Activated CD4-positive, CD25-positive, alpha-beta regulatory T cell treated with anti-CD3 and anti-CD28 coated beads, Interleukin-2, amount 50 U/mL, for 16 hours (primary cell): ENCODE measurements at regions not wholly inside any gene's neighbourhood (a gene's known extent, or its start where the extent isn't known, plus 50 kb on each side); places are given as distances from the start of the nearest gene placed in this dataset.
"Not testable (repeated sequence)": the region's sequence is repeated elsewhere in the genome, so short reads cannot be mapped to it uniquely, and the experiment has no call there.

Experiments
- DNase-seq: peaks from one replicate; pipeline ENCODE4 v3.0.0-alpha.2; 2020; ENCODE audit warnings: low read depth, low spot score

- DNase-seq: no peak
These were observed 102.0 kb upstream of the PWP1 start for GRCh38 chr12:107583551-107583950.

DNA sequence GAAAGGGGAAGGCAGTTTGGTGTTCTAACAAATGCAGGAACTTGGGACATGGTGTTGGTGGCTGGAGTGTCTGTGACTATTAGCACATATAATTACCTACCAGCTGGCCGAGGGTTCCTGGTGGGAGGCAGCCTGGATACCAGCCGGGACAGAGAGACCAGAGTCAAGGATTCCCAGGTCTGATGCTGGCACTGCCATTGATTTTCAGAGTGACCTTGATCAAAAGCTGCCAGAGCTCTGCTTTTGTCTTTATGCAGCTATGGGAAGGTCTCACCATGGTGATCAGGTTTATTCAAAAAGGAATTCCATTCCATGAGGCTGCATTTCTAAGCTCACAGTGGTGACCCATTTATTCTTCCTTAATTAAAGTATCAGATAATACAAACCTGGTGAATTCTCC, 101.0 kb upstream of the PWP1 start:
- no peak for DNase-seq

DNA sequence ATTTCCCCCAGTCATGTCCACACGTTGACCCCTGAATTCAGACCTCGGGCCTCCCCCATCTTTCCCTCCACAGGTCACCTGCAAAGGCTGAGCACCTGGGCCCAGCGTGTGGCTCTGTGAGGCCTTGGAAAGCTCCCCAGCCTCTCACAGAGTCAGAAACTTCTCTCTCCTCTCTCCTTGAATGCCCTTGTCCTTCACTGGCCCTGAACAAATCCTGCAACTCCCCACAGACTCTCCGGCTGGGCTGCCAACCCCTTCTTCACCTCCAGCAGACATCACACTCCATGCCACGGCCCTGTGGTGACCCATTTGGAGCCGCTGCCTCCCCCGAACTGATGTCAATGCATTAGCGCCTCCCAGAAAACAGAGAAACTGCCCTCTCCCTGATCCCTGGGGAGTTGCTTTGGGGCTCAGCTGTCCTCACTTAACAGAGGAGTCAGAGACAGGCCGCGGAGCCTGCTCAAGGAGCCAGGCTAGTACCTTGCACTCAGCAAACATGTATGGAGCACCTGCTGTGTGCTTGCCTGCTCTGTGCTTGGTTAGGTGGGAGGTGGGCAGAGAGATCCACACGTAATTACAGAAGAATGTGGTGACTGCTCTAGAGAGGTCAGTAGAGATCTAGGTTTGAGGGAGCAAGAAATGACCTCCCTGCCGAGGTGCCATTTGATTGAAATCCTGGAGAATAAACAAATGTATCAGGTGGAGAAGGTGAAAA, 99.2 kb upstream of the PWP1 start:
- DNase-seq: no peak

GRCh38 chr12:107590413-107590812, 95.2 kb upstream of the PWP1 start:
- DNase-seq: no peak

- no peak for DNase-seq
These were observed 94.7 kb upstream of the PWP1 start for GRCh38 chr12:107590814-107591375.

- DNase-seq: no peak
These were observed 91.8 kb upstream of the PWP1 start for GRCh38 chr12:107593713-107594381.

- DNase-seq: no peak
These were observed 90.6 kb upstream of the PWP1 start for GRCh38 chr12:107594995-107595394.

GRCh38 chr12:107597695-107598410, 87.7 kb upstream of the PWP1 start:
- DNase-seq: no peak

DNA sequence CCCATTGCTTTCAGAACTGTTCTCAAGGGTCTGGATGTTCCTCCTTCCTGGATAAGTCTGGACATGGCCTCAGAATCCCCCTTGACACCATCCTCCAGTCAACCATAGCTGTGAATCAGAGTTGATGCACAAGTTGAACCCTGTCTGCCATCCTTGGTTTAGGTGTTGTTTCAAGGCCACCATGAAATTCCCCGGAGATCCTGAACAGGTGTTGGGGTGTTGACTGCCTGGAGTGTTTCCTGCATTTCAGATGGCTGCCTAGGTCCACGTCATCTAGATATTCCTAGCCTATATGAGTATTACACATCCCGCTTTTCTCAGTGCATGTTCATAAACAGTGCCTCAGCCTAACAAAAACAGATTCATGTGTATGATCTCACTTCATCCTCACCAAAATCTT, 86.7 kb upstream of the PWP1 start:
- DNase-seq: no peak

DNA sequence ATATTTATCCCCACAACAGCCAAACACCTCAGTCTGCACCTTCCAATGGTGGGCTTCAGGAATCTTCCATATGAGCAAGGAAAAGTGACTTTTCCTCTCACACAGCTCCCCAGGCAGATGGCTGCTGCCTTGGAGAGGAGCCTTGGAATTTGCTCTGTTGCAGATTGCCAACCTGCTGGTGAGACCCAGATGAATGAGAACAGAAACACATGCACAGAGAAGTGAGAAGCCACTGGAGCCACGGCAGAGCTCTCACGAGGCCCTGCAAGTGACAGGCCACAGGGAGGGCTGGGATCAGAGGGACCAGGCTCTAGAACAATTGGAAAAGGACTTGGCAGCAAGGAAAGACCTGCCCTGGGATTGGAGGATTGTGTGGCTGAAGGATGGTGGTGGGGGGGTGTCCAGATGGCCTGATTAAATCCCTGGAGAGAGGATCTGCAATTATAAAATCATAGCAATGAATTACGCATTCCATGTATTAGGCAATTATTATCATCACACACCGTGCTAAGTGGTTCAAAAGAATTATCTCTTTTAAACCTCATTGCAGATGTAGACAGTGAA, 84.9 kb upstream of the PWP1 start:
- DNase-seq: no peak

DNA sequence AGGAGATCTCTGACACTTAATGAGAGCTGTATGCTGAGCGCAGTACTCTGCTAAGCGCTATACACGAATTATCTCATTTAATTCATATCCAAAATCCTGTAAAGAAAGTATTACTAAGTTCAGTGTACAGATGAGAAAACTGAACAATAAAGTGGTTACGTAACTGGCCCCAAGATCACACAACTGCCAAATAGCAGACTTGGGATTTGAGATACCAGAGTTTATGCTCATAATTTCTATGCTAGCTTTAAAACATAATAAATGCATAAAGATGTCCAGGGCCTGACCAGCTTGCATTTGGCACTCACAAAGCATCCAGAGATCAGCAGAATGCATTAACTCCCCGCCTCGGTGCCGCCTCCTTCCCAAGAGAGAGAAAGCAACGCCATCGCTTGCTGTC, 83.2 kb upstream of the PWP1 start:
- no peak for DNase-seq

GRCh38 chr12:107605293-107605692, 80.3 kb upstream of the PWP1 start:
- no peak for DNase-seq

DNA sequence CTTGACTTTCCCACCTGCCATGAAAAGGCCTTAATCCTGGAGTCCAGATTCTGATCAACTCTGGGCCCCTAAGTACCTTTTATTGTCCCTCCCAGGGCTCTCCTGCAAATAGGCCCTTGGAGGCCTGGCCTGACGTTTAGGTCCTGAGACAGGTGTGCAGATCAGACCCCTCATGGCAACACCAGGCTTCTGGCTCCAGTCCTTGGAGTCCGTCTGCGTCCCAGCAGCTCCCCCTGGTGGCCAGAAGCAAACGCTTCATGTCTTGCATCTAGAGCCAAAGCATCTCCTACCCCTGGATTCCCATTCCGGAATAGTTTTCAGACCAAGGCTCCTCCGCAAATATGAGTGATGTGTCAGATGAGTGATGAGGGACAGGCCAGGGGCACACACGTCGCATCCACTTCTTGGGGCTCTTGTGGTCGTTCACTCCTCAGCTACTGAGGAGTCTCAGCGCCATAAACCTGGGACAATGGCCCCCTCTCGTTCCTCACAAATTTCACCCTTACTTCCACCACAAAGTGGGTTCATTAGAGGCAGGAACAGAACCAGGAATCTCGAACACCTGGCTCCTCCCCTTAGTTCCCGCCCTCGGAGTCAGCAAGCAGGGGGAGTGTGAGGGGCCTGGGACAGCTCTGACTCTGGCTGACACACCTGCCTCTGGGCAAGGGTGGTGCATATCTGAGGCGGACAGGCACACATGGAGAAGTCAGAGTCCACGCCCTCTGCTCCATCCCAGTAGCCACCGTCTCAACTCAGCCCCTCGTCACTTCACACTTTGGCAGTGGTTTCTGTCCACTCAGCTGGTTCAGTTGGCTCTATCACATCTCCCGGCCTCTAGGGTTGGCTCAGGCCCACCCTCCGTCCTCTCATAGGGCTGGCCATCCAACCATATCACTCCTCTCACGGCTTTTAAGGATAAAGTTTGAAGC, 77.9 kb upstream of the PWP1 start:
- DNase-seq: peak; percentile 62

GRCh38 chr12:107608779-107609178, 76.8 kb upstream of the PWP1 start:
- DNase-seq: not testable (repeated sequence)

DNA sequence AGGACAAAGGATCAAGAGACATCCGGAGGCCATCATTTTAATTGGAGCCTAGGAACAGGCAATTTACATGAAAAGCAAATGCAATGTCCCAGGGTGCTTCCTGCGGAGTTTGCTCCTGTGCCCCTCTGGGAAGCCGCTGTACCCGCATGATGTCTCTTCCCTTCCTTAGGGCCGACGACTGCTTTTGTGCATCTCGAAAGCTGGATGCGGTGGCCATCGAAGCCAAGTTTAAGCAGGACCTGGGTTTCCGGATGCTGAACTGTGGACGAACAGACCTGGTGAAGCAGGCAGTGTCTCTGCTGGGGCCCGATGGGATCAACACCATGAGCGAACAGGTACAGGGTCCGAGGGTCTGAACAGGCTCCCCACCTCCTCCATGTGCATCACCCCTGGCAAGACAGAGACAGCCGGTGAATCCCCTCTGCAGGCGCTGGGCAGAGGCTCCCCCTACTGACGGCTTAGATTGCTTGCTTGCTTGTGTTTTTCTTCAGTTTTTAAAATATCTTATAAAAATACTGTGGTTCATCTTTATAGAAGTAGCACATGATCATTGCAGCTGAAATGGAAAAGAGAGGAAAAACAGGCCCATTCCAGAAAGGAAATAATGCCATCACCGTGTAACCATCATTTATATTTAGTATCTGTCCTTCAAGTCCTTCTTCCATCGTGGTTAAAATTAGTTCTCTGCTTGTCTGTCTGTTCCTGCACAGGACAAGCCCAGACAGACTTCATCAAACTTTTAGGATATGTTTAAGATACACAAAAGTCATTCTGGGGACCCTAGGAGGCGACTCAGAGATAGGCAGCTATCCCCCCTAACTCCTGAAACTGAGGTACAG, 75.4 kb upstream of the PWP1 start:
- DNase-seq: no peak

- no peak for DNase-seq
These were observed 73.1 kb upstream of the PWP1 start for GRCh38 chr12:107612508-107612907.

- no peak for DNase-seq
These were observed 68.7 kb upstream of the PWP1 start for GRCh38 chr12:107616941-107617340.

DNA sequence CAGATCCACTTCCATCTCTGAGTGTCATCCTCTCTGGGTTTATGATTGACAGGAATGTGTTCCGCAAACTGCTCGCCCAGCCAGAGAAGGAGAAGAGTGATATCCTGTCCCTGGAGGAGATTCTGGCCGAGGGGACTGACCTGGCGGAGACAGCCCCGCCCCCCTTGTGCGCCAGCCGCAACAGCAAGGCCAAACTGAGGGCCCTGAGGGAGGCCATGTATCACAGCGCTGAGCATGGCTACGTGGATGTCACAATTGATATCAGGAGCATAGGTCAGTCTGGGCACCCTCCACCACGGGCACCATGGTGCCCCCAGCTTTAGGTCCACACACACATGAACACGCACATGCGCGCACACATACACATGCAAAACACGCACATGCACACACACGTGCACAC, 67.5 kb upstream of the PWP1 start:
- DNase-seq: no peak

GRCh38 chr12:107619831-107620230, 65.8 kb upstream of the PWP1 start:
- no peak for DNase-seq

- DNase-seq: no peak
These were observed 63.6 kb upstream of the PWP1 start for GRCh38 chr12:107622001-107622400.
